NCI-H1092 treated with DMSO at 0.1 percent for 48 hours (cell line): ENCODE measurements at regions not wholly inside any gene's neighbourhood (a gene's known extent, or its start where the extent isn't known, plus 50 kb on each side); places are given as distances from the start of the nearest gene placed in this dataset.
A peak's percentile ranks its signal among the peaks of the same experiment; 100 is the strongest.
"Not testable (repeated sequence)": the region's sequence is repeated elsewhere in the genome, so short reads cannot be mapped to it uniquely, and the experiment has no call there.

Experiments
- DNase-seq: peaks from one replicate; lab custom pipeline; 2025; lab: John Stamatoyannopoulos, UW

DNA sequence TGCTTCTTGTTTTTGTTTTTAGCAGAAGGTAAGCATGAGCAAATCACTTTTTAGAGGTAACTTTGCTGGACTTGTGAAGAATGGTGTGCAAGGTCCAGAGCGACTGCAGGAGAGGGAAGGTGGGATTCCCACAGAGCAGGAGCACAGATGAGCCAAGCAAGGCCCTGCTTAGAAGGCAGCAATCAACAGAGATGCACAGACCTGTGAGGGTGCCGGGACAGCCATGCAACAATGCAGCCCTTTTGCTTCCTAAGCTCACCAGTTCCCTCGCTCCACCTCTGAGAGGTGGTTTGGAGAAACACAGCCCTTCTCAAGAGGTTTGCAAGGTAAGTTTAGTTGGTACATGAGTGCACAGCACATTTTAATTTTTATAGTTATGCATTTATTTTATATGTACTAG is 85.1 kb upstream of the FBXO28 start:
- DNase-seq: not testable (repeated sequence)

GRCh38 chr1:224023122-224023521 is 90.8 kb upstream of the FBXO28 start:
- DNase-seq: not testable (repeated sequence)

DNA sequence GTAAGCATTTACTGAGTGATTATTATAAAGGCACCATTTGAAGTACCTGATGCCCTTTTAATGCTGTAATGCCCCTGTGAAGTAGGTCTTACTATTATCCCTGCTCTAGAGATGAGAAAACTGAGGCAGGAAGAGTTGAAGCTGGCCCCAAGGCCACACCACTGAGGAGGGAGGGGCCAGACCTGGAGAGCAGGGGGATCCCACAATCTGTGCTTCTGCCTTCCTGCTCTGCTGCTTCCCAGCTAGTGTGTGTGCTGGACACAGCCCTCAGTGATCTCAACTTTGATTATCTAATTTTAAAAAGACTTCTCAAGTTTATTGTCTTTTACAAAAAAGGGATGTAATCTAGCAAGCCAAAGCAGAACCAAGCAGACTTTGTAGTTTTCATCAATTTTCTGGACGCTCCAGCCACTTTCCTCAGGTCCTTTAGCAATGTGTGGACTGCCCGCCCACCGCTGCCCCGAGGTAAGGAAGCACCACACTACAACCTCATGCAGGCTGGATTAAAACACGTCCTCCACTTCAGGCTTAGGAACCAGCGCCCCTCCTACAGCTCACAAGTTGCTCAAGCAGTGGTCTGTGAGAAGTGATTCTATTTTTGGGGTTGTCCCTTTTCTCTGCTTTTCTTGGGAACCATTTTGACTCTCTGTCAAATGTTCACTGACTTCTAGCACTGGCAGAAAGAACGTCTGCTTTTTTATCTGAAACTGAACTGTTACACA is 91.5 kb upstream of the FBXO28 start:
- DNase-seq: not testable (repeated sequence)

DNA sequence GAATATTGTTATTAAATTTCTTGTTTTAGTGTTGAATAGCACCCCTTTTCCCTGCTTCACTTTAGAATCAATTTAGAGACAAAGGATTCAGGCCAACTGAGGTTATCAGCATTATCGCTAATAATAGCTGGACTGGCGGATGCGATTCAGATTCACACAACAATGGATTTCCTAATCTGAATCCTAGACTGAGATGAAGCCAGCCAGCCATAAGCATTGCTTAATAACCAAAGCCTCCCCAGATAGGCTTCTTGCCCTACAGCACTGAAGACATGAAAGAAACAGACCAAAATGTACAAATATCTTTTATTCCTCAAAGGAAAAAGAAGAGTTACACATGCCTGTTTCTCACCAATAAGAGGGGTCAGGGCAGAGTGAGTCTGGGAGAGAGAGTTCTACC is 94.0 kb upstream of the FBXO28 start:
- not testable (repeated sequence) for DNase-seq

DNA sequence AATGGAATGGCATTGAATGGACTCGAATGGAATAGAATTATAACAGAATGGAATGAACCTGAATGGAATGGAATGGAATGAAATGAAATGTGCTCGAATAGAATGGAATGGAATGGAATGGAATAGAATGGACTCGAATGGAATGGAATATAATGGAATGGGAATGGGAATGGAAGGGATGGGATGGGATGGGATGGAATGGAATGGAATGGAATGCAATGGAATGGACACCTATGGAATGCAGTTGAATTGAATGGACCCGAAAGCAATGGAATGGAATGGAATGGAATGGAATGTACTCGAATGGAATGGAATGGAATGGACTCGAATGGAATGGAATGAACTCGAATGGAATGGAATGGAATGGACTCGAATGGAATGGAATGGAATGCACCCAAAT is 98.1 kb upstream of the FBXO28 start:
- not testable (repeated sequence) for DNase-seq

GRCh38 chr1:224014330-224014649 is 99.6 kb upstream of the FBXO28 start:
- no peak for DNase-seq

DNA sequence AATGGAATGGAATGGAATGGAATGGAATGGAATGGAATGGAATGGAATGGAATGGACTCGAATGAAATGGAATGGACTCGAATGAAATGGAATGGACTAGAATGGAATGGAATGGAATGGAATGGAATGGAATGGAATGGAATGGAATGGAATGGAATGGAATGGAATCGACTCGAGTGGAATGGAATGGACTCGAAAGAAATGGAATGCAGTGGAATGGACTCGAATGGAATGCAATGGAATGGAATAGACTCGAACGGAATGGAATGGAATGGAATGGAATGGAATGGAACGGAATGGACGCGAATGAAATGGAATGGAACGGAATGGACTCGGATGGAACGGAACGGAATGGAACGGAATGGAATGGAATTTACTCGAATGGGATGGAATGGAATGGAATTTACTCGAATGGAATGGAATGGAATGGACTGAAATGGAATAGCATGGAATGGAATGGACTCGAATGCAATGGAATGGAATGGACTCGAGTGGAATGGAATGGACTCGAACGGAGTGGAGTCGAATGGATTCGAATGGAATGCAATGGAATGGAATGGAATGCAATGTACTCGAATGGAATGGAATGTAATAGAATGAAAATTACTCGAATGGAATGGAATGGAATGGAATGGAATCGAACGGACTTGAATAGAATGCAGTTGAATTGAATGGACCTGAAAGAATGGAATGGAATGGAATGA is 100.1 kb upstream of the FBXO28 start:
- DNase-seq: not testable (repeated sequence)

DNA sequence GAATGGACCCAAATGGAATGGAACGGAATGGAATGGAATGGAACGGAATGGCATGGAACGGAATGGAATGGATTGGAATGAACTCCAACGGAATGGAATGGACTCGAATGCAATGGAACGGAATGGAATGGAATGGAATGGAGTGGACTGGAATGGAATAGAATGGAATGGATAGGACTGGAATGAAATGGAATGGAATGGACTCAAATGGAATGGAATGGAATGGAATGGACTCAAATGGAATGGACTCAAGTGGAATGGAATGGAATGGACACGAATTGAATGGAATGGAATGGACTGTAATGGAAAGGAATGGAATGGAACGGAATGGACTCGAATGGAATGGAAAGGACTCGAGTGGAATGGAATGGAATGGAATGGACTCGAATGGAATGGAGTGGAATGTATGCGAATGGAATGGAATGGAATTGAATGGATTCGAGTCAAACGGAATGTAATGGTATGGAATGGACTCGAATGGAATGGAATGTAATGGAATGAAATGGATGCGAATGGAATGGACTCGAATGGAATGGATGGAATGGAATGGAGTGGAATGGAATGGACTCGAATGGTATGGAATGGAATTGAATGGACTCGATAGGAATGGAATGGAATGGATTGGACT is 101.0 kb upstream of the FBXO28 start:
- not testable (repeated sequence) for DNase-seq

- DNase-seq: not testable (repeated sequence)
Measured at GRCh38 chr1:224012162-224012561, 101.7 kb upstream of the FBXO28 start.

- not testable (repeated sequence) for DNase-seq
Measured at GRCh38 chr1:224011751-224012150, 102.2 kb upstream of the FBXO28 start.

- not testable (repeated sequence) for DNase-seq
Measured at GRCh38 chr1:224011153-224011552, 102.8 kb upstream of the FBXO28 start.

DNA sequence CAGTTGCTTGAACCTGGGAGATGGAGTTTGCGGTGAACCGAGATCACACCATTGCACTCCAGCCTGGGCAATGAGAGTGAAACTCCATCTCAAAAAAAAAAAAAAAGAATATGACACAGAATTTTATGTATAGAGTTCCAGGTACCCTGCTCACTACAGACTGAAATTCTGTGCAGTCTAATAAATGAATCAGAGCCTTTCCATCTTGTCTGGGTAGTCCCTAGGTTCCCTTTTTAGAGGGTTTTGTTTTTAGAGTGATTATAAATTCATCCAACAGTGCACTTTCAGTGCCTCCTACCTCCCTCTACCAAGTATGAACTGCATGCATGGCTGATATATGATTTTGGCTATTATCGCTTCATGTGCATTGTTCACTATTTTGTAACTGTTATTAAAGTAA is 107.9 kb upstream of the FBXO28 start:
- DNase-seq: not testable (repeated sequence)

GRCh38 chr1:224004552-224005315 is 109.2 kb upstream of the FBXO28 start:
- DNase-seq: not testable (repeated sequence)

DNA sequence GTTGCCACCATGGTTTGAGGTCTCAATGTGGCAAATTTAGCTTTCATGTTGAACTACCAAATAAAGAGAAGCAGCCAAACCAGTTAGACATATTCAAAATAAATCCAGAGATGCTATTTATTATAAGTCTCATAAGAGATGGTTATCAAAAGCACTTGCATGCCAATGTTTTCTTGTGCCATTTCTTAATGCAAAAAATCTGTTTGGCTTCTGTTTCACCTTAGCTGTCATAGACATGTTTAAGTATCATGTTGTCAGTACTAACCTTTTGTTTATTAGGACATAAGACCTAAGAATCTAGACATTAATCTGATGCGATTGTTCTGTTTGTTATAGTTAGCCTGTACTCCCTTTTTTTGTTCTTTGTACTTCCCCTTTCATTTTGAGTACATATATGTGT is 110.0 kb upstream of the FBXO28 start:
- DNase-seq: not testable (repeated sequence)

DNA sequence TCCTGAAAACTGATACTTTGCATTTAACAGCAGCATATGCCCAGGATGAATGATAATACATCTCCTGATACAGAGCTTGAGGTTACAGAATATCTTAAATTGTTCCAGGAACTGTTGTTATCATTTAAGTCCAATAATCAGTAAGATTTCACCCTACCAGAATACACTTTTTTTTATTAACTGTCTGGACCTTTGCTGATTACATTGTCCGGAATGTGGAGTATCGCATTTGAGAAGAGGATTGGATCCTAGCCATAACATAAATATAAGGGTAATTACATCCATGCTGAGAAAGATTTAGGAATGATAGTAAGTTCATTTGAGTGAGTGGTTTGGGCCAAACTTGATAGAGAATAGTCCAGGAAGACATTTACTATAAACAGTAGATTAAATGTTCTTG is 112.2 kb upstream of the FBXO28 start:
- not testable (repeated sequence) for DNase-seq

- DNase-seq: not testable (repeated sequence)
Measured at GRCh38 chr1:223999761-224000160, 114.2 kb upstream of the FBXO28 start.

GRCh38 chr1:223998676-223999455 is 115.0 kb upstream of the FBXO28 start:
- not testable (repeated sequence) for DNase-seq

DNA sequence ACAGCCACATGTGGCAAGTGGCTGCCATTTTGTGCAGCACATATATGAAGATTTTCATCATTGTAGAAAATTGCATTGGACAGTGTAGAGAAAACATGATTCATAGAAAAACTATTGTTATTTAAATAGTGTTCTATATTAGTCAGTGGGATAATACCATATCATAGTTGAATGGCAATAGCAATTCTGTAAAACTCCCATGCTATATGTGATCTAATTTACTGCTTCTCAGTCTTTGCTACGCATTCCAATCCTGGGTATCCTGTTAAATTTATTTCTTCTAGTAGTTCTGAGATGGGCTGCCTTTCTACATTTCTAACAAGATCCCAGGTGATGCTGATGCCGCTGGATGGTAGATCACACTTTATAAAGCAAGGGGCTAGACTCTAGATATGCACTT is 117.5 kb upstream of the FBXO28 start:
- DNase-seq: not testable (repeated sequence)

- DNase-seq: peak; percentile 98
Measured at GRCh38 chr1:223992456-223993246, 121.3 kb upstream of the FBXO28 start.

GRCh38 chr1:223991297-223991857 is 122.5 kb upstream of the FBXO28 start:
- not testable (repeated sequence) for DNase-seq
